ENCODE measurements at regions not wholly inside any gene's neighbourhood (a gene's known extent, or its start where the extent isn't known, plus 50 kb on each side); places are given as distances from the start of the nearest gene placed in this dataset.

DNA sequence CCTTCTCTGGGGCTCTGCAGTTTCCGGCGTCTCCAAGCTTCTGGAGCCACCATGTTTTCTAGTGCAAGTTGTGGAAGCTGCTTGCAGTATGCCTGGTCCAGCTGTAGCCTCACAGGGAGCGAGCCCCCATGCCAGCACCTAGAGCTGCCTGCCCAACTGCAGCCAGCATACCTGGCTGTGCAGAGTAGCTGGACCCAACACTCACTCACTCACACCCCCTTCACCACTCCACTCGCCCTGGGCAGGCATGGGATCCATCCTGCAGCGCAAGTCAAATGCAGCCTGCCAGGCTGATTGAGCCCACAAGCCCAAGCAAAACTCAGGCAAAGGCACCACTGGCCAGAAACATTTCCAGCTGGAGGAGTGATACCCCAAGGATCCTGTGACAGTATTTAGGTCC is 797.3 kb downstream of the SLC16A7 start:
- Mint-ChIP-seq H3K27me3 (no peaks in the 10 kb centered on the region), H3K36me3 (ENCODE audit: insufficient read depth) (no peaks in the 10 kb centered on the region), H3K9me3 (no peaks in the 10 kb centered on the region), H3K4me3 (no peak overlapping the region), H3K4me1 (no peaks in the 10 kb centered on the region), H3K27ac (ENCODE audit: low read depth) (no peak overlapping the region)
- no peak for DNase-seq (ENCODE audit: low spot score in 2 of 2)
- no peak for ATAC-seq (replicated peaks; ENCODE audit: extremely low read depth, poor library complexity, severe bottlenecking)

DNA sequence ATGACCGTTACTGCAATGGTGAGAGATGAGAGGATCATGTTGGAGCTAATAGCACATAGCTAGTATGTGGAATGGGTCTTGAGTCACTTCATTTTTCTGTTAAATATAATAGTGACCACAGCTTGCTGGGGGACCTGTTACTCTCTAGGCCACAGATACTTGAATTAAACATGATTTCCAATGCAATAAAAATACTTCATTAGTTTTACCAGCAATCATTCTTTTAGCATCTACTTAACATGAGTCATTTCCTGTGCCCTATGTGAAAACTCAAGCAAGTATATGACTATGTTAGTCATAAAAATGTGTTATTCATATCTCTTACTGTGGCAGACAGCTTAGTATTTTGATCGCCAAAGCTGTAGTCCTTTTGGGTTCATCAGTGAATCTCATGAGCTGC is 798.8 kb downstream of the SLC16A7 start:
- Mint-ChIP-seq H3K27ac (ENCODE audit: low read depth) (no peak overlapping the region), H3K9me3 (no peaks in the 10 kb centered on the region), H3K4me1 (no peaks in the 10 kb centered on the region), H3K36me3 (ENCODE audit: insufficient read depth) (no peaks in the 10 kb centered on the region), H3K4me3 (no peak overlapping the region), H3K27me3 (no peaks in the 10 kb centered on the region)
- no peak for ATAC-seq (replicated peaks; ENCODE audit: extremely low read depth, poor library complexity, severe bottlenecking)
- no peak for DNase-seq (ENCODE audit: low spot score in 2 of 2)

DNA sequence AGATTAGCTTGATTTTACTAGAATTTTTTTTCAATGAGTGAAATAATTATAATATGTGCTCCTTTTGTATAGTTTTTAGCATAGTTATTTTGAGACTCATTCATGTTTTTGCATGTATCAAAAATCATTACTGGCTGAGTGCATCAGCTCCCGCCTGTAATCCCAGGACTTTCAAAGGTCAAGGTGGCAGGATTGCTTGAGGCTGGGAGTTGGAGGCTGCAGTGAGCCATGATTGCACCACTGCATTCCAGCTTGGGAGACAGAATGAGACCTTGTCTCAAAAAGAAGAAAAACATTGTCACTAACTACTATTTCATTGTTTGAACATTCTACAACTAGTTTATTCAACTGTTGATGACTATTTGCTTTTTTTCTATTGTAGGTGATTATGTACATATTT is 802.7 kb downstream of the SLC16A7 start:
- H3K27ac Mint-ChIP-seq (ENCODE audit: low read depth) = no peak overlapping the region
- H3K36me3 Mint-ChIP-seq (ENCODE audit: insufficient read depth) = no peaks in the 10 kb centered on the region
- H3K4me1 Mint-ChIP-seq = no peaks in the 10 kb centered on the region
- ATAC-seq (replicated peaks; ENCODE audit: extremely low read depth, poor library complexity, severe bottlenecking) (no peak), DNase-seq (ENCODE audit: low spot score in 2 of 2) (no peak)
- H3K4me3 Mint-ChIP-seq = no peak overlapping the region
- no peaks in the 10 kb centered on the region for H3K27me3 Mint-ChIP-seq
- H3K9me3 Mint-ChIP-seq = peaks cover 8% of the 10 kb centered on the region

DNA sequence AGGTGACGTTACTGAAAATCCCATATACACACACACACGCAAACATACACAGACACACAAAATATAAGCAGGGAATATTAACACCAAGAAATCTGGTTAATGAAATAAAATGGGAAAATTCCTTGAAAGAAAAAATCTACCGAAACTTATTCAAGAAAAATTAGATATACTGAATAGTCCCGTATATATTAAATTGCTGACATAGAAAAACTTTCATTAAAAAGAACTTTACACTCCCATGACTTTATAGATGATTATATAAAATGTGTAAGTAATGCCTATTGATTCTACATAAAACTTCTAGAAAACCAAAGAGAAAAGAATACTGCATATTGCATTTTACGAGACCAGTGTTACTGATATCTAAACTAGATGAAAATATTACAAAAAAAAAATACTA is 803.2 kb downstream of the SLC16A7 start:
- no peak overlapping the region for H3K4me3 Mint-ChIP-seq
- ATAC-seq (replicated peaks; ENCODE audit: extremely low read depth, poor library complexity, severe bottlenecking) = no peak
- no peak for DNase-seq (ENCODE audit: low spot score in 2 of 2)
- H3K36me3 Mint-ChIP-seq (ENCODE audit: insufficient read depth) = no peaks in the 10 kb centered on the region
- no peak overlapping the region for H3K27ac Mint-ChIP-seq (ENCODE audit: low read depth)
- no peaks in the 10 kb centered on the region for H3K27me3 Mint-ChIP-seq
- H3K4me1 Mint-ChIP-seq = no peaks in the 10 kb centered on the region
- peaks cover 9% of the 10 kb centered on the region for H3K9me3 Mint-ChIP-seq

GRCh38 chr12:60402996-60403395 is 807.2 kb downstream of the SLC16A7 start:
- H3K4me1 Mint-ChIP-seq = no peaks in the 10 kb centered on the region
- H3K27ac Mint-ChIP-seq (ENCODE audit: low read depth) = no peak overlapping the region
- H3K9me3 Mint-ChIP-seq = peaks cover 9% of the 10 kb centered on the region
- DNase-seq (ENCODE audit: low spot score in 2 of 2) (no peak), ATAC-seq (replicated peaks; ENCODE audit: extremely low read depth, poor library complexity, severe bottlenecking) (no peak)
- H3K4me3 Mint-ChIP-seq = no peak overlapping the region
- no peaks in the 10 kb centered on the region for H3K27me3 Mint-ChIP-seq
- H3K36me3 Mint-ChIP-seq (ENCODE audit: insufficient read depth) = no peaks in the 10 kb centered on the region

GRCh38 chr12:60415351-60415750 is 819.5 kb downstream of the SLC16A7 start:
- no peak overlapping the region for H3K4me3 Mint-ChIP-seq
- no peak for ATAC-seq (replicated peaks; ENCODE audit: extremely low read depth, poor library complexity, severe bottlenecking)

DNA sequence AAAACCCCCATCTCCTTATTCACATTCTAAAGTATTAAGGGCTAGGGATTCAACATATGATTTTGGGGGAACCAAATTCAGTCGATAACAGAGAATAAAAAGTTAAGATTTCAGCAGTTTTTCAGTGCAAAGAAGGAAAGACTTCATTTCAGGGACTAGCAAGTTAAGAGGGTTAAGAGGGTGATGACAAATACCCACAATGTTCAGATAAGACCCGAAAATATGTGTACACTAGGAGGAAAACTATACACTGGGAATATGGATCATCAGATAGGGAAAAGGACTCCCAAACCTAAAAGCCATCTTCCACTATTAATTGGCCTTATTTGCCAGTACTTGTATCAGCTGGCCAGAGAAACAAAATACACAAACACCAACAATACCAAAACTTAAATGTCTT is 824.2 kb downstream of the SLC16A7 start:
- peaks cover 7% of the 10 kb centered on the region for H3K9me3 Mint-ChIP-seq

More at GRCh38 chr12:60415351-60415750, 819.5 kb downstream of the SLC16A7 start:
- Mint-ChIP-seq H3K27ac (ENCODE audit: low read depth) (no peak overlapping the region), H3K4me1 (no peaks in the 10 kb centered on the region), H3K27me3 (no peaks in the 10 kb centered on the region), H3K9me3 (peaks cover 18% of the 10 kb centered on the region), H3K36me3 (ENCODE audit: insufficient read depth) (no peaks in the 10 kb centered on the region)
- DNase-seq (ENCODE audit: low spot score in 2 of 2) = no peak

GRCh38 chr12:60421741-60422140 is 825.9 kb downstream of the SLC16A7 start:
- no peak for ATAC-seq (replicated peaks; ENCODE audit: extremely low read depth, poor library complexity, severe bottlenecking)
- H3K4me1 Mint-ChIP-seq = no peaks in the 10 kb centered on the region

More for the DNA sequence above, 824.2 kb downstream of the SLC16A7 start:
- Mint-ChIP-seq H3K4me1 (no peaks in the 10 kb centered on the region), H3K4me3 (no peak overlapping the region), H3K36me3 (ENCODE audit: insufficient read depth) (no peaks in the 10 kb centered on the region), H3K27me3 (no peaks in the 10 kb centered on the region), H3K27ac (ENCODE audit: low read depth) (no peak overlapping the region)
- no peak for DNase-seq (ENCODE audit: low spot score in 2 of 2)
- no peak for ATAC-seq (replicated peaks; ENCODE audit: extremely low read depth, poor library complexity, severe bottlenecking)

DNA sequence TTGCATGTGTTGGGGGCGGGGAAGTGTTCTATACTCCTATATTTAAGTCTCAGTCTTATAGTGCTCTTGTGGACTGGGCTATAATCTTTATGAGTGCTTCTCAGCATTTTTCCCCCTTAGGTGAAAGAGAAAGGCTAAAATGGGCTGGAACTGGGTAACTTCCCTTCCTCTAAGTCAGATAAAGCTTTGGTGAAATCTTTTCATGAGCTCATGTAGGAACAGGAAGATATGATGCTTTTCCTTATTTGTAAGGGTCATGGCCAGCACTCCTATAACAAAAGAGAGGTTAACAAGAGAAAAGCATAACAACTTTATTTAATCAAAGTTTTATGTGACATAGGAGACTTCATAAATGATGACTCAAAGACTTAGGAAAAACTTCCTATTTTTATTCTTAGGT is 841.5 kb downstream of the SLC16A7 start:
- H3K4me3 Mint-ChIP-seq = no peak overlapping the region
- no peaks in the 10 kb centered on the region for H3K27me3 Mint-ChIP-seq
- H3K36me3 Mint-ChIP-seq (ENCODE audit: insufficient read depth) = peaks cover 1% of the 10 kb centered on the region
- ATAC-seq (replicated peaks; ENCODE audit: extremely low read depth, poor library complexity, severe bottlenecking) (no peak), DNase-seq (ENCODE audit: low spot score in 2 of 2) (no peak)
- peaks cover 25% of the 10 kb centered on the region for H3K9me3 Mint-ChIP-seq
- H3K27ac Mint-ChIP-seq (ENCODE audit: low read depth) = no peak overlapping the region
- no peaks in the 10 kb centered on the region for H3K4me1 Mint-ChIP-seq

More at GRCh38 chr12:60421741-60422140, 825.9 kb downstream of the SLC16A7 start:
- Mint-ChIP-seq H3K27me3 (no peaks in the 10 kb centered on the region), H3K36me3 (ENCODE audit: insufficient read depth) (no peaks in the 10 kb centered on the region), H3K9me3 (no peaks in the 10 kb centered on the region), H3K4me3 (no peak overlapping the region), H3K27ac (ENCODE audit: low read depth) (no peak overlapping the region)
- DNase-seq (ENCODE audit: low spot score in 2 of 2) = no peak

DNA sequence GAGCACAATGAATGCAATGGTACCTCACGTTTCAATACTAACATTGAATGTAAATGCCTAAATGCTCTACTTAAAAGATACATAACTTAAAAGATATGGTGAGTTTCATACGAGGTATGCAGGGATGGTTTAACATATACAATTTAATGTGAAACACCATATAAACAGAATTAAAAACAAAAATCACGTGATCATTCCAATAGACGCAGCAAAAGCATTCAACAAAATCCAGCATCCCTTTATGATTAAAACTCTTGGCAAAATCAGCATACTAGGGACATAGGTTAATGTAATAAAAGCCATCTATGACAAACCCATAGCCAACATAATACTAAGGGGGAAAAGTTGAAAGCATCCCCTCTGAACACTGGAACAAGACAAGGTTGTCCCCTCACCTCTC is 845.7 kb downstream of the SLC16A7 start:
- H3K27me3 Mint-ChIP-seq = no peaks in the 10 kb centered on the region
- ATAC-seq (replicated peaks; ENCODE audit: extremely low read depth, poor library complexity, severe bottlenecking) = no peak
- no peak overlapping the region for H3K27ac Mint-ChIP-seq (ENCODE audit: low read depth)
- H3K36me3 Mint-ChIP-seq (ENCODE audit: insufficient read depth) = no peaks in the 10 kb centered on the region
- no peak overlapping the region for H3K4me3 Mint-ChIP-seq
- H3K9me3 Mint-ChIP-seq = peaks cover 34% of the 10 kb centered on the region
- H3K4me1 Mint-ChIP-seq = no peaks in the 10 kb centered on the region
- DNase-seq (ENCODE audit: low spot score in 2 of 2) = no peak

- Mint-ChIP-seq H3K27ac (ENCODE audit: low read depth) (no peak overlapping the region), H3K27me3 (no peaks in the 10 kb centered on the region), H3K36me3 (ENCODE audit: insufficient read depth) (no peaks in the 10 kb centered on the region), H3K4me1 (no peaks in the 10 kb centered on the region), H3K9me3 (peaks cover 28% of the 10 kb centered on the region), H3K4me3 (no peak overlapping the region)
- no peak for ATAC-seq (replicated peaks; ENCODE audit: extremely low read depth, poor library complexity, severe bottlenecking)
- DNase-seq (ENCODE audit: low spot score in 2 of 2) = no peak
Measured at GRCh38 chr12:60451457-60451856, 855.6 kb downstream of the SLC16A7 start.

DNA sequence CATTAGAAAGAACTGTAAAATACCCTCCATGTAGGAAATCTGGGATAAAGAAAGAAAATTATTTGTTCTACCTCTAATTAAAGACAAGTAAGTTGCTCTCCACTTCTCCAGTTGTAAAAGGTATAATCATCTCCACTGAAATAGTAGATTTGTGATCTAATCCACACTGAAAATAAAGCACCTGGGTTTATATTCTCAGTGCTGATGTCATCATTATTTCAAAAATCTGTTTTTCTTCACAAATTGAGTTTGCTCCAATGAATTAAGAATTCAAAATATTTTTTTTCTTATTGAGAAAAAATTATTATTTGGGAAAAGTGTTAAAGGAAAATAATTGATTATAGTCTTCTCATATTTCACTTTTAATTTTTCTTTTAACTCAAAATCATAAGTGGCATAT is 869.2 kb downstream of the SLC16A7 start:
- Mint-ChIP-seq H3K4me1 (no peaks in the 10 kb centered on the region), H3K36me3 (ENCODE audit: insufficient read depth) (no peaks in the 10 kb centered on the region), H3K4me3 (no peak overlapping the region), H3K27ac (ENCODE audit: low read depth) (no peak overlapping the region), H3K9me3 (peaks cover 17% of the 10 kb centered on the region), H3K27me3 (no peaks in the 10 kb centered on the region)
- DNase-seq (ENCODE audit: low spot score in 2 of 2) = no peak
- ATAC-seq (replicated peaks; ENCODE audit: extremely low read depth, poor library complexity, severe bottlenecking) = no peak

- DNase-seq (ENCODE audit: low spot score in 2 of 2) (no peak), ATAC-seq (replicated peaks; ENCODE audit: extremely low read depth, poor library complexity, severe bottlenecking) (no peak)
- H3K4me3 Mint-ChIP-seq = no peak overlapping the region
- peaks cover 11% of the 10 kb centered on the region for H3K9me3 Mint-ChIP-seq
- H3K27me3 Mint-ChIP-seq = no peaks in the 10 kb centered on the region
- H3K27ac Mint-ChIP-seq (ENCODE audit: low read depth) = no peak overlapping the region
- H3K36me3 Mint-ChIP-seq (ENCODE audit: insufficient read depth) = no peaks in the 10 kb centered on the region
- H3K4me1 Mint-ChIP-seq = no peaks in the 10 kb centered on the region
Measured at GRCh38 chr12:60468546-60468945, 872.7 kb downstream of the SLC16A7 start.

DNA sequence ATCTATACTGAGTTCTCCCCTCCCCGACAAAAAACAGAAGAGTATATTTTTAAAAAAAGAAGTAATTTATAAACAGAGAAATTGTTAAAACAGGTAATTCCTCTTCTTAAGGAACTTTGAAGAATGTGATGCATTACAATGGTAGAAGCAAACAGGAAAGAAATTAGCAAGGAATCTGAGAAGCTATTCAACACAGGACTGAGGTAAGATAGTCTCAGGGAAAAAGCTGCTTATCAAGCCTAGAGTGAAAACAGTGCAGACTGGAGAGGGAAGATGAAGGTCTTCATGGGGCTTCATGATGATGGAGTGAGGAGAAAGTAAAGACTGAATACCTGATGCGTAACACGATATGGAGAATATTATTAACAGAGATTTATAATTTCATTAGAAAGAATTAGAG is 880.0 kb downstream of the SLC16A7 start:
- Mint-ChIP-seq H3K9me3 (peaks cover 18% of the 10 kb centered on the region), H3K36me3 (ENCODE audit: insufficient read depth) (peaks cover 1% of the 10 kb centered on the region), H3K4me1 (no peaks in the 10 kb centered on the region), H3K27me3 (no peaks in the 10 kb centered on the region), H3K27ac (ENCODE audit: low read depth) (no peak overlapping the region), H3K4me3 (no peak overlapping the region)
- ATAC-seq (replicated peaks; ENCODE audit: extremely low read depth, poor library complexity, severe bottlenecking) = no peak
- DNase-seq (ENCODE audit: low spot score in 2 of 2) = no peak

Measured in central memory CD8-positive, alpha-beta T cell (primary cell).